Urinary bladder (tissue), 3 donors: ENCODE measurements at regions not wholly inside any gene's neighbourhood (a gene's known extent, or its start where the extent isn't known, plus 50 kb on each side); places are given as distances from the start of the nearest gene placed in this dataset.

ENCODE experiments used
- DNase-seq: peaks from one replicate; pipeline ENCODE4 v3.0.0-alpha.2; 2015; ENCODE audit errors: extremely low spot score
- H3K27ac ChIP-seq: one replicate; pipeline ENCODE4 v1.5.1; 2013; ENCODE audit warnings: low read depth, mild to moderate bottlenecking, moderate library complexity
- H3K36me3 ChIP-seq: one replicate; pipeline ENCODE4 v1.6.1; 2013; ENCODE audit warnings: mild to moderate bottlenecking, moderate library complexity; ENCODE audit not compliant: insufficient read depth
- H3K4me1 ChIP-seq: one replicate; pipeline ENCODE4 v1.6.1; 2013; ENCODE audit warnings: mild to moderate bottlenecking, moderate library complexity; ENCODE audit not compliant: insufficient read depth
- H3K4me3 ChIP-seq: one replicate; pipeline ENCODE4 v1.5.1; 2013; ENCODE audit warnings: low read depth, low read length
- WGBS: extraction: QIAGEN DNeasy Blood & Tissue Kit; methylation state at CpG from one replicate; pipeline ENCODE4 v1.1.7; 2013; 5-methylcytosine and 5-hydroxymethylcytosine counted together
- donor health status: healthy with polysubstance abuse.
- donor health status: healthy.

GRCh38 chr7:36014961-36015360 lies 138.1 kb upstream of the EEPD1 start:
- Histone ChIP-seq H3K4me1 (no peaks in the 10 kb centered on the region), H3K27ac (no peak overlapping the region), H3K36me3 (no peaks in the 10 kb centered on the region), H3K4me3 (no peak overlapping the region)
- DNase-seq, result no peak
- 94% methylated on average over 9 of the region's 9 CpGs for WGBS

- no peak overlapping the region for H3K4me3 ChIP-seq
- no peak overlapping the region for H3K27ac ChIP-seq
- no peaks in the 10 kb centered on the region for H3K36me3 ChIP-seq
- no peak for DNase-seq
- no peaks in the 10 kb centered on the region for H3K4me1 ChIP-seq
- 74% methylated on average over 2 of the region's 2 CpGs for WGBS
Observed at GRCh38 chr7:36015733-36016132, 137.3 kb upstream of the EEPD1 start.

GRCh38 chr7:36016648-36017047 lies 136.4 kb upstream of the EEPD1 start:
- Histone ChIP-seq H3K36me3 (no peaks in the 10 kb centered on the region), H3K4me3 (no peak overlapping the region), H3K27ac (no peak overlapping the region), H3K4me1 (no peaks in the 10 kb centered on the region)
- WGBS, result 95% methylated on average over 4 of the region's 4 CpGs
- DNase-seq, result no peak

GRCh38 chr7:36017111-36017510 lies 135.9 kb upstream of the EEPD1 start:
- no peaks in the 10 kb centered on the region for H3K36me3 ChIP-seq
- no peak overlapping the region for H3K27ac ChIP-seq
- no peaks in the 10 kb centered on the region for H3K4me1 ChIP-seq
- no peak overlapping the region for H3K4me3 ChIP-seq
- 93% methylated on average over 7 of the region's 7 CpGs for WGBS
- no peak for DNase-seq

- WGBS, result 95% methylated on average over 7 of the region's 7 CpGs
- Histone ChIP-seq H3K36me3 (no peaks in the 10 kb centered on the region), H3K4me1 (no peaks in the 10 kb centered on the region), H3K4me3 (no peak overlapping the region), H3K27ac (no peak overlapping the region)
- DNase-seq, result no peak
Observed at GRCh38 chr7:36018816-36019484, 134.1 kb upstream of the EEPD1 start.

- DNase-seq, result no peak
- 96% methylated on average over 4 of the region's 4 CpGs for WGBS
- H3K27ac ChIP-seq, result no peak overlapping the region
- no peaks in the 10 kb centered on the region for H3K4me1 ChIP-seq
- no peak overlapping the region for H3K4me3 ChIP-seq
- H3K36me3 ChIP-seq, result no peaks in the 10 kb centered on the region
Observed at GRCh38 chr7:36019538-36019937, 133.5 kb upstream of the EEPD1 start.

GRCh38 chr7:36019980-36020379 lies 133.1 kb upstream of the EEPD1 start:
- H3K27ac ChIP-seq, result no peak overlapping the region
- DNase-seq, result no peak
- no peaks in the 10 kb centered on the region for H3K4me1 ChIP-seq
- 89% methylated on average over 7 of the region's 7 CpGs for WGBS
- no peaks in the 10 kb centered on the region for H3K36me3 ChIP-seq
- H3K4me3 ChIP-seq, result no peak overlapping the region

- Histone ChIP-seq H3K4me1 (no peaks in the 10 kb centered on the region), H3K27ac (no peak overlapping the region), H3K4me3 (no peak overlapping the region), H3K36me3 (no peaks in the 10 kb centered on the region)
- 70% methylated on average over 5 of the region's 5 CpGs for WGBS
- DNase-seq, result no peak
Observed at GRCh38 chr7:36021367-36021766, 131.7 kb upstream of the EEPD1 start.

GRCh38 chr7:36021917-36022550 lies 131.0 kb upstream of the EEPD1 start:
- no peaks in the 10 kb centered on the region for H3K4me1 ChIP-seq
- 67% methylated on average over 11 of the region's 11 CpGs for WGBS
- H3K36me3 ChIP-seq, result no peaks in the 10 kb centered on the region
- DNase-seq, result no peak
- H3K27ac ChIP-seq, result no peak overlapping the region
- no peak overlapping the region for H3K4me3 ChIP-seq

- H3K4me1 ChIP-seq, result no peaks in the 10 kb centered on the region
- H3K36me3 ChIP-seq, result no peaks in the 10 kb centered on the region
- WGBS, result 88% methylated on average over 2 of the region's 2 CpGs
- H3K4me3 ChIP-seq, result no peak overlapping the region
- no peak overlapping the region for H3K27ac ChIP-seq
- DNase-seq, result no peak
Observed at GRCh38 chr7:36023033-36023560, 130.0 kb upstream of the EEPD1 start.

- H3K4me1 ChIP-seq, result no peaks in the 10 kb centered on the region
- H3K4me3 ChIP-seq, result no peak overlapping the region
- WGBS, result 77% methylated on average over 4 of the region's 4 CpGs
- H3K36me3 ChIP-seq, result no peaks in the 10 kb centered on the region
- no peak for DNase-seq
- H3K27ac ChIP-seq, result no peak overlapping the region
Observed at GRCh38 chr7:36025190-36025589, 127.9 kb upstream of the EEPD1 start.

GRCh38 chr7:36029311-36029710 lies 123.7 kb upstream of the EEPD1 start:
- Histone ChIP-seq H3K27ac (no peak overlapping the region), H3K36me3 (no peaks in the 10 kb centered on the region), H3K4me3 (no peak overlapping the region), H3K4me1 (no peaks in the 10 kb centered on the region)
- 66% methylated on average over 4 of the region's 4 CpGs for WGBS
- no peak for DNase-seq

- no peak overlapping the region for H3K27ac ChIP-seq
- H3K4me3 ChIP-seq, result no peak overlapping the region
- WGBS, result 90% methylated on average over 3 of the region's 3 CpGs
- no peak for DNase-seq
- no peaks in the 10 kb centered on the region for H3K36me3 ChIP-seq
- H3K4me1 ChIP-seq, result no peaks in the 10 kb centered on the region
Observed at GRCh38 chr7:36029853-36030515, 123.1 kb upstream of the EEPD1 start.

- H3K4me1 ChIP-seq, result peaks cover 5% of the 10 kb centered on the region
- no peak for DNase-seq
- H3K36me3 ChIP-seq, result no peaks in the 10 kb centered on the region
- no peak overlapping the region for H3K27ac ChIP-seq
- 37% methylated on average over 5 of the region's 5 CpGs for WGBS
- no peak overlapping the region for H3K4me3 ChIP-seq
Observed at GRCh38 chr7:36032361-36032818, 120.7 kb upstream of the EEPD1 start.
